OCI-LY7 (cell line): ENCODE measurements at regions not wholly inside any gene's neighbourhood (a gene's known extent, or its start where the extent isn't known, plus 50 kb on each side); places are given as distances from the start of the nearest gene placed in this dataset.

ENCODE experiments used
- BruUV-seq: library from RNA; stranded (reverse); fragments of 400-500 nt; replicated peaks from 2 replicates; lab custom pipeline; 2021; lab: Mats Ljungman, UMichigan
- CTCF ChIA-PET: fragments of 300-600 bp; sonication (Branson Sonifier 250); formaldehyde crosslinking; loops from one replicate; lab custom pipeline; 2022; ENCODE audit warnings: antibody characterized with exemption; ENCODE audit not compliant: unreplicated experiment; lab: Charles Lee
- POLR2A ChIA-PET: fragments of 300-600 bp; sonication (Branson Sonifier 250); formaldehyde crosslinking; loops from one replicate; lab custom pipeline; 2022; ENCODE audit warnings: antibody characterized with exemption; lab: Charles Lee
- DNase-seq: peaks from one replicate; pipeline ENCODE4 v3.0.0-alpha.2; 2015; ENCODE audit warnings: low spot score
- H2AFZ ChIP-seq: fragments of 200-600 bp; sonication (generic), shearing (Covaris generic); 2 replicates; pipeline ENCODE4 v1.6.1; 2014; ENCODE audit warnings: mild to moderate bottlenecking, antibody characterized with exemption, low read length, moderate library complexity
- H3K27ac ChIP-seq: fragments of 200-600 bp; sonication (generic); 2 replicates; pipeline ENCODE4 v1.5.1; 2014; ENCODE audit warnings: mixed run types, low read depth, mild to moderate bottlenecking, moderate library complexity, low read length, inconsistent platforms; ENCODE audit not compliant: poor library complexity, severe bottlenecking
- H3K36me3 ChIP-seq: fragments of 200-600 bp; sonication (generic); 2 replicates; pipeline ENCODE4 v1.6.1; 2014; ENCODE audit warnings: mild to moderate bottlenecking, antibody characterized with exemption, low read length, moderate library complexity, mixed read lengths; ENCODE audit not compliant: insufficient read depth
- H3K4me1 ChIP-seq: fragments of 200-600 bp; sonication (generic); 2 replicates; pipeline ENCODE4 v1.5.1; 2014; ENCODE audit warnings: mild to moderate bottlenecking, low read length; ENCODE audit not compliant: insufficient read depth, poor library complexity, severe bottlenecking
- H3K4me2 ChIP-seq: fragments of 200-600 bp; sonication (generic); 2 replicates; pipeline ENCODE4 v1.6.1; 2014; ENCODE audit warnings: mild to moderate bottlenecking, low read length
- H3K4me3 ChIP-seq: fragments of 200-600 bp; sonication (generic); 2 replicates; pipeline ENCODE4 v1.5.1; 2014; ENCODE audit warnings: mild to moderate bottlenecking, low read depth, low read length; ENCODE audit not compliant: poor library complexity, severe bottlenecking
- H3K79me2 ChIP-seq: fragments of 200-600 bp; sonication (generic); 2 replicates; pipeline ENCODE4 v1.6.1; 2016; ENCODE audit warnings: low read depth, mild to moderate bottlenecking, low read length, moderate library complexity, mixed read lengths; ENCODE audit not compliant: insufficient read depth
- H3K9me2 ChIP-seq: fragments of 200-600 bp; sonication (generic); 2 replicates; pipeline ENCODE4 v1.6.1; 2016; ENCODE audit warnings: mild to moderate bottlenecking, low read length, mixed read lengths; ENCODE audit not compliant: insufficient read depth
- H3K9me3 ChIP-seq: fragments of 200-600 bp; sonication (generic); 2 replicates; pipeline ENCODE4 v1.6.1; 2014; ENCODE audit warnings: mild to moderate bottlenecking, mixed run types, low read length, mixed read lengths
- H4K20me1 ChIP-seq: fragments of 200-600 bp; sonication (generic); 2 replicates; pipeline ENCODE4 v1.6.1; 2014; ENCODE audit warnings: mild to moderate bottlenecking, antibody characterized with exemption, low read length, moderate library complexity, mixed read lengths; ENCODE audit not compliant: insufficient read depth
- EZH2phosphoT487 ChIP-seq: fragments of 200-600 bp; sonication (generic); IDR thresholded peaks from 2 replicates; pipeline ENCODE4 v1.6.1; 2018; ENCODE audit warnings: low read depth, borderline replicate concordance, mild to moderate bottlenecking, mixed run types, antibody characterized with exemption, low read length, moderate library complexity, mixed read lengths
- intact Hi-C: fragments of 100-400 bp; cut with micrococcal nuclease; formaldehyde crosslinking; loops from one replicate; pipeline ENCODE4 v1.10.0; 2022; ENCODE audit not compliant: unreplicated experiment
- TF ChIP-seq, protein P1 (sequence below): fragments of 200-600 bp; sonication (generic); conservative IDR thresholded peaks from 2 replicates; pipeline ENCODE4 v1.5.1; 2014; ENCODE audit warnings: mild to moderate bottlenecking, antibody characterized with exemption, low read length, moderate library complexity, mixed read lengths

DNA sequence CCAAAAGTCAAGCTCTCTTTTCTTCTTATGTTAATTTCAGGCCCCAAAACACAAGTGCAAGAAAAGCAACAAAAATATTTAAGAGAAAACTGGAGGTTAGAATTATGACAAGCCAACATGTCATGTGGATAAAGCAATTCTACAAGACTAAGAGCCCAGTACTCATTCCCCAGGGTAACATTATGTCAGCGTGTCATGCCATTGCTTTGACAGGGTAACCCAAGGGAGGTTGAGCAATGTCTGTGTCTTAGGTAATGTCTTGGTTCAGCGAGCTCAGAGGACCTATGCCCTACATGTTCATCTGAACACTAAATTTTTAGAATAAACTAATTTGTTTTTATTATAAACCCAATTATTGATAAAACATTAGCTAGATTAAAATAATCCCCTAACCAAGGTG, 173.2 kb upstream of the ZNF804A start:
- intact Hi-C loops = no loop called here
- no TSS peak for BruUV-seq
- DNase-seq = no peak
- H3K79me2 ChIP-seq = no peaks in the 10 kb centered on the region
- TF ChIP-seq, protein P1, sequence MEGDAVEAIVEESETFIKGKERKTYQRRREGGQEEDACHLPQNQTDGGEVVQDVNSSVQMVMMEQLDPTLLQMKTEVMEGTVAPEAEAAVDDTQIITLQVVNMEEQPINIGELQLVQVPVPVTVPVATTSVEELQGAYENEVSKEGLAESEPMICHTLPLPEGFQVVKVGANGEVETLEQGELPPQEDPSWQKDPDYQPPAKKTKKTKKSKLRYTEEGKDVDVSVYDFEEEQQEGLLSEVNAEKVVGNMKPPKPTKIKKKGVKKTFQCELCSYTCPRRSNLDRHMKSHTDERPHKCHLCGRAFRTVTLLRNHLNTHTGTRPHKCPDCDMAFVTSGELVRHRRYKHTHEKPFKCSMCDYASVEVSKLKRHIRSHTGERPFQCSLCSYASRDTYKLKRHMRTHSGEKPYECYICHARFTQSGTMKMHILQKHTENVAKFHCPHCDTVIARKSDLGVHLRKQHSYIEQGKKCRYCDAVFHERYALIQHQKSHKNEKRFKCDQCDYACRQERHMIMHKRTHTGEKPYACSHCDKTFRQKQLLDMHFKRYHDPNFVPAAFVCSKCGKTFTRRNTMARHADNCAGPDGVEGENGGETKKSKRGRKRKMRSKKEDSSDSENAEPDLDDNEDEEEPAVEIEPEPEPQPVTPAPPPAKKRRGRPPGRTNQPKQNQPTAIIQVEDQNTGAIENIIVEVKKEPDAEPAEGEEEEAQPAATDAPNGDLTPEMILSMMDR = no peak
- no peak for TF ChIP-seq EZH2phosphoT487
- no peaks in the 10 kb centered on the region for H3K9me3 ChIP-seq
- no peaks in the 10 kb centered on the region for H3K9me2 ChIP-seq
- H2AFZ ChIP-seq = no peak overlapping the region
- H3K4me1 ChIP-seq = no peaks in the 10 kb centered on the region
- H3K4me2 ChIP-seq = no peak overlapping the region
- no peaks in the 10 kb centered on the region for H4K20me1 ChIP-seq
- no peaks in the 10 kb centered on the region for H3K36me3 ChIP-seq
- no peak overlapping the region for H3K27ac ChIP-seq
- ChIA-PET POLR2A (interaction anchor here (1.0 to 3.1 kb wide), 3 partner anchors 11 to 38 kb away, joined by 4 to 9 read pairs (median 5); no protein-coding TSS in a partner anchor), CTCF (no interaction called here)
- H3K4me3 ChIP-seq = no peak overlapping the region

DNA sequence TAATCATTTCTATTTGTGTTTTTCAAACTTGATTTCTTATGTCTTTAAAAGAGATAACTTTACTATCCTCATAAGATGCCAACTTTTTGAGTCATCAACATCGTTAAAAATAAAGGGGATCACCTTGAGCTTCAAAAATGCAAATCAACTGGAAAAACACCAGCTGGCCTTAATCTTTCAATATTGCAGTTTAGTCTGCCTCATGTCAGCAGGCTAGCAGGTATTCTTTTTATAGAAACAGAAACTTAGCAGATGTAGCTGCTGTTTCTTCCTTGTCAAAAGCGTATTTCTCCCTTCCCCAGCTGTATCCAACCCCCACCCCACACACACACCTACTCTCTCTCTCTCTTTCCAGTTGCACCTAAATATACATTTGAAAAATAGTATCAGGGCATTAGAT, 154.1 kb upstream of the ZNF804A start:
- Histone ChIP-seq H3K9me2 (no peaks in the 10 kb centered on the region), H3K36me3 (peaks cover 23% of the 10 kb centered on the region), H3K4me1 (peaks cover 43% of the 10 kb centered on the region), H2AFZ (peak overlapping the region; percentile 92; the same call in 1 of the 2 replicates), H3K79me2 (no peaks in the 10 kb centered on the region), H3K9me3 (peaks cover 31% of the 10 kb centered on the region; the same call in 1 of the 2 replicates), H4K20me1 (no peaks in the 10 kb centered on the region), H3K4me3 (peak overlapping the region; percentile 31), H3K27ac (peak overlapping the region; percentile 97), H3K4me2 (peak overlapping the region; percentile 52)
- POLR2A ChIA-PET = interaction anchor here (0.6 to 4.0 kb wide), 10 partner anchors 11 to 196 kb away, joined by 3 to 32 read pairs (median 3); partner anchors contain the start of gene ZNF804A
- DNase-seq = peak; percentile 94
- intact Hi-C loops = loop anchor here (1.0 kb wide), 1 partner anchor 154 kb away; the partner anchor contains the start of gene ZNF804A
- BruUV-seq = no TSS peak
- no peak for TF ChIP-seq EZH2phosphoT487
- TF ChIP-seq, protein P1 = no peak
- CTCF ChIA-PET = no interaction called here

DNA sequence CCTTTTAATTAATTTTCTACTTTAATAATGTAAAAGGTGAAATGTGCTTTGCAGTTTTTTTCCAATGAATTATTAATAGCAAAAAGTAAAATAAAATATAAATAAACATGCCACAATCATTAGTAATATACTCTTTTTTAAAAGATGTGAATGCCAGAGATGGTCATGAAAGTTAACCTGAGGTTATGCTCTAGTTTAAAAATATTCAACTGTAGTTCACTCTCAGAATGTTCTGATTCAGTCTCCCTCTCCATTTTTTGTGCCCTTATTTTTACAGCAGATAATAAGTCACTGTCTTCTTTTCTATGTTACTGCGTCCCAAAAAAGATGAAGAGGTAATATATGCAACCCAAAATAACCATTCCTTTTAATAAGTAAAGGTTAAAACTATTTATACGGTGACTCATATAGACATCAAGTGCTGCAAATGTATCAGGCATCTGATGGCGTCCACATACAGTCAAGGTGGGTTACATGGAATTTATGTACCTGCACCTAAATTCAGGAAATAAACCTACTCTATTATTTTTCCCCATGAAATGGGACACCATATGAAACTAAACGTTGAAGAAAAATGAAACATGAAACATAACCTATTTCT, 153.6 kb upstream of the ZNF804A start:
- no peak for TF ChIP-seq EZH2phosphoT487
- TF ChIP-seq, protein P1 = no peak
- Histone ChIP-seq H4K20me1 (no peaks in the 10 kb centered on the region), H3K4me2 (peak overlapping the region; percentile 52), H3K36me3 (peaks cover 23% of the 10 kb centered on the region), H3K27ac (peak overlapping the region; percentile 97), H3K4me1 (peaks cover 48% of the 10 kb centered on the region), H2AFZ (peak overlapping the region; percentile 92), H3K4me3 (peak overlapping the region; percentile 31), H3K9me2 (no peaks in the 10 kb centered on the region), H3K9me3 (peaks cover 31% of the 10 kb centered on the region; the same call in 1 of the 2 replicates), H3K79me2 (no peaks in the 10 kb centered on the region)
- intact Hi-C loops = loop anchor here (1.0 to 5.0 kb wide), 2 partner anchors 154 to 1727 kb away; partner anchors contain the start of genes DNAJC10 and ZNF804A
- CTCF ChIA-PET = no interaction called here
- no TSS peak for BruUV-seq
- POLR2A ChIA-PET = interaction anchor here (0.6 to 4.0 kb wide), 13 partner anchors 9 to 196 kb away, joined by 3 to 32 read pairs (median 4); partner anchors contain the start of gene ZNF804A
- peak; percentile 37 for DNase-seq
